Small intestine (tissue), 7 donors: ENCODE measurements at regions not wholly inside any gene's neighbourhood (a gene's known extent, or its start where the extent isn't known, plus 50 kb on each side); places are given as distances from the start of the nearest gene placed in this dataset.
"Not testable (repeated sequence)": the region's sequence is repeated elsewhere in the genome, so short reads cannot be mapped to it uniquely, and the experiment has no call there.

ENCODE experiments used
- DNase-seq, 2 donors: peaks; one replicate each; pipeline versions ENCODE4 v3.0.0 to v3.0.0-alpha.2; 2013
- FAIRE-seq: peaks from 2 replicates; lab custom pipeline; 2012; peaks lifted over from hg19 to GRCh38; lab: Jason Lieb, UNC
- H3K27ac ChIP-seq, 3 donors: one replicate each; pipeline ENCODE4 v1.5.1; 2013; ENCODE audit warnings: low read length in 2 of 3, mild to moderate bottlenecking in 2 of 3, control low read depth in 1 of 3, inconsistent platforms in 1 of 3, low read depth in 1 of 3, moderate library complexity in 1 of 3
- H3K27me3 ChIP-seq, 3 donors: one replicate each; pipeline ENCODE4 v1.6.1; 2013; ENCODE audit warnings: low read length in 3 of 3, inconsistent platforms in 1 of 3; ENCODE audit not compliant: control insufficient read depth in 3 of 3, insufficient read depth in 3 of 3
- H3K36me3 ChIP-seq, 3 donors: one replicate each; pipeline ENCODE4 v1.6.1; 2013; ENCODE audit warnings: low read length in 3 of 3, inconsistent platforms in 1 of 3, low read depth in 1 of 3, mild to moderate bottlenecking in 1 of 3, moderate library complexity in 1 of 3; ENCODE audit not compliant: control insufficient read depth in 3 of 3, insufficient read depth in 2 of 3
- H3K4me1 ChIP-seq, 3 donors: one replicate each; pipeline ENCODE4 v1.6.1; 2013; ENCODE audit warnings: low read length in 2 of 3, inconsistent platforms in 1 of 3, low read depth in 1 of 3, mild to moderate bottlenecking in 1 of 3, moderate library complexity in 1 of 3; ENCODE audit not compliant: control insufficient read depth in 3 of 3, insufficient read depth in 2 of 3
- H3K4me3 ChIP-seq, 3 donors: one replicate each; pipeline ENCODE4 v1.5.1; 2013; ENCODE audit warnings: low read length in 3 of 3, control low read depth in 1 of 3, inconsistent platforms in 1 of 3, low read depth in 1 of 3, mild to moderate bottlenecking in 1 of 3, moderate library complexity in 1 of 3
- H3K9me3 ChIP-seq, 2 donors: one replicate each; pipeline ENCODE4 v1.6.1; 2013; ENCODE audit warnings: low read depth in 1 of 2, low read length in 1 of 2; ENCODE audit not compliant: control insufficient read depth in 2 of 2, insufficient read depth in 1 of 2
- whole genome bisulfite sequencing, 3 donors: extraction: QIAGEN DNeasy Blood & Tissue Kit; methylation state at CpG; one replicate each; pipeline ENCODE4 v1.1.7; 2013; 5-methylcytosine and 5-hydroxymethylcytosine counted together
- donor health status: healthy with polysubstance abuse.
- donor health status: control.
- donor health status: control.
- donor health status: Bipolar disorder and iron deficiency.
- donor health status: healthy.

- WGBS, 3 donors = 74 to 80% (median 77%) methylated on average over 6 of the region's 6 CpGs
- Histone ChIP-seq H3K27me3 (no peaks in the 10 kb centered on the region), H3K4me1 (no peaks in the 10 kb centered on the region), H3K36me3 (no peaks in the 10 kb centered on the region), H3K27ac (no peak overlapping the region), H3K9me3 (peaks cover 0 to 8% of the 10 kb centered on the region in 2 donors), H3K4me3 (no peak overlapping the region)
- FAIRE-seq (no peak), DNase-seq (no peak)
These were observed 65.4 kb upstream of the ZFHX3 start for GRCh38 chr16:73113336-73113735.

- no peak overlapping the region for H3K27ac ChIP-seq
- no peak overlapping the region for H3K4me3 ChIP-seq
- no peaks in the 10 kb centered on the region for H3K27me3 ChIP-seq
- no peaks in the 10 kb centered on the region for H3K4me1 ChIP-seq
- no peaks in the 10 kb centered on the region for H3K9me3 ChIP-seq
- WGBS, 3 donors = 39 to 69% (median 53%) methylated on average over 10 of the region's 10 CpGs
- DNase-seq (no peak), FAIRE-seq (no peak)
- no peaks in the 10 kb centered on the region for H3K36me3 ChIP-seq
These were observed 60.5 kb upstream of the ZFHX3 start for GRCh38 chr16:73108195-73108963.

- no peak overlapping the region for H3K27ac ChIP-seq
- FAIRE-seq (no peak), DNase-seq (no peak)
- H3K9me3 ChIP-seq = no peaks in the 10 kb centered on the region
- no peaks in the 10 kb centered on the region for H3K36me3 ChIP-seq
- no peaks in the 10 kb centered on the region for H3K4me1 ChIP-seq
- no peaks in the 10 kb centered on the region for H3K27me3 ChIP-seq
- H3K4me3 ChIP-seq = no peak overlapping the region
- 95 to 98% (median 95%) methylated on average over 4 of the region's 4 CpGs for WGBS, 3 donors
These were observed 59.4 kb upstream of the ZFHX3 start for GRCh38 chr16:73107371-73107770.

- Histone ChIP-seq H3K4me1 (no peaks in the 10 kb centered on the region), H3K9me3 (no peaks in the 10 kb centered on the region), H3K27ac (no peak overlapping the region), H3K4me3 (no peak overlapping the region), H3K27me3 (no peaks in the 10 kb centered on the region), H3K36me3 (no peaks in the 10 kb centered on the region)
- FAIRE-seq (no peak), DNase-seq (no peak)
- 80 to 82% (median 82%) methylated on average over 6 of the region's 6 CpGs for whole genome bisulfite sequencing, 3 donors
These were observed 58.6 kb upstream of the ZFHX3 start for GRCh38 chr16:73106329-73107034.

- no peaks in the 10 kb centered on the region for H3K9me3 ChIP-seq
- FAIRE-seq (no peak), DNase-seq (no peak)
- H3K4me3 ChIP-seq = no peak overlapping the region
- no peak overlapping the region for H3K27ac ChIP-seq
- 89 to 94% (median 93%) methylated on average over 5 of the region's 5 CpGs for WGBS, 3 donors
- no peaks in the 10 kb centered on the region for H3K36me3 ChIP-seq
- no peaks in the 10 kb centered on the region for H3K27me3 ChIP-seq
- H3K4me1 ChIP-seq = no peaks in the 10 kb centered on the region
These were observed 53.6 kb upstream of the ZFHX3 start for GRCh38 chr16:73101568-73101967.

GRCh38 chr16:73099601-73100000, 51.7 kb upstream of the ZFHX3 start:
- not testable (repeated sequence) for FAIRE-seq, DNase-seq, H3K9me3 ChIP-seq, H3K36me3 ChIP-seq, H3K27me3 ChIP-seq, H3K27ac ChIP-seq, H3K4me3 ChIP-seq, H3K4me1 ChIP-seq
- WGBS, 3 donors = 80 to 89% (median 82%) methylated on average over 5 of the region's 5 CpGs
